ENCODE measurements at regions not wholly inside any gene's neighbourhood (a gene's known extent, or its start where the extent isn't known, plus 50 kb on each side); places are given as distances from the start of the nearest gene placed in this dataset.

DNA sequence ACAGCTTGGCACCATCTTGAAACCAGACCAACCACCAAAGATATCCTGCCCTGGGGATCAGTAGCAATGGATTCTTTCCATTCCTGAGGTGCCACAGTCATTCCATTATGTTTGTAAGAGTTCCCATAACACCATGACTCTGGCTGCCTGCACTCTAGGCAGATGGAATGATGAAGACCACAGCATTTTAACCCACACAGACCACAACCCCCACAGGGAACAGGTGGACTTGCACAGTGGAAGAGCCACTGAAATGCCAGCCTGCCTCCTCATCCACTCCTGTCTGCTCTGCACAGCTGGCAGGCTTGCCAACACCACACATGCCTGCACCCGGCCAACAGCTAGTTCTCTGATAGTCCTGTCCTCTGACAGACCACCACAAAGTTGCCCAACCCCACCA, 2362.2 kb upstream of the AGA start:
- no peak overlapping the region for H2BK15ac ChIP-seq (ENCODE audit: low read depth, poor library complexity, severe bottlenecking)
- H3K18ac ChIP-seq (ENCODE audit: low read depth in 1 of 2, low read length in 2 of 2), result peak overlapping the region; percentile 18 to 55
- 76% methylated on average over 1 of the region's 1 CpG for WGBS
- H3K79me1 ChIP-seq (replicated peaks; ENCODE audit: low read length, poor library complexity, severe bottlenecking), result no peaks in the 10 kb centered on the region
- H3K27me3 ChIP-seq (ENCODE audit: control insufficient read depth in 1 of 2, insufficient read depth in 1 of 2, low read length in 2 of 2), result no peaks in the 10 kb centered on the region
- no peak overlapping the region for H3K27ac ChIP-seq (ENCODE audit: low read length, poor library complexity, severe bottlenecking)
- H3K36me3 ChIP-seq (ENCODE audit: control insufficient read depth in 1 of 2, insufficient read depth in 2 of 2, low read depth in 1 of 2, low read length in 2 of 2), result no peaks in the 10 kb centered on the region
- H4K8ac ChIP-seq (ENCODE audit: low read length), result peak overlapping the region; percentile 36
- peaks cover 4% of the 10 kb centered on the region for H3K9me3 ChIP-seq (ENCODE audit: control insufficient read depth, low read length)
- H3K4me2 ChIP-seq (ENCODE audit: low read length, poor library complexity, severe bottlenecking), result no peak overlapping the region
- H3K4me1 ChIP-seq (ENCODE audit: control insufficient read depth, insufficient read depth, low read depth, low read length), result peaks cover 6% of the 10 kb centered on the region
- H3K14ac ChIP-seq (ENCODE audit: low read length in 2 of 2), result peak overlapping the region in 1 of 2 experiments; percentile 4
- no peak overlapping the region for H3K9ac ChIP-seq (ENCODE audit: low read length)
- H2BK120ac ChIP-seq (ENCODE audit: low read depth, low read length), result no peak overlapping the region
- H3K4ac ChIP-seq (ENCODE audit: low read depth in 1 of 2, low read length in 2 of 2), result no peak overlapping the region
- H3K4me3 ChIP-seq (ENCODE audit: insufficient read depth in 1 of 2, low read depth in 1 of 2, low read length in 2 of 2), result no peak overlapping the region
- H2BK5ac ChIP-seq (ENCODE audit: low read depth, low read length, poor library complexity, severe bottlenecking), result no peak overlapping the region
- no peak overlapping the region for H2BK12ac ChIP-seq (ENCODE audit: low read length in 2 of 2)
- H3K23ac ChIP-seq (ENCODE audit: low read length in 2 of 2), result no peak overlapping the region
- no peak overlapping the region for H4K91ac ChIP-seq (ENCODE audit: low read length)
- no peak overlapping the region for H2AK5ac ChIP-seq (ENCODE audit: low read length, severe bottlenecking)
- no peak for DNase-seq
- H2AFZ ChIP-seq (ENCODE audit: low read depth, low read length), result no peak overlapping the region

DNA sequence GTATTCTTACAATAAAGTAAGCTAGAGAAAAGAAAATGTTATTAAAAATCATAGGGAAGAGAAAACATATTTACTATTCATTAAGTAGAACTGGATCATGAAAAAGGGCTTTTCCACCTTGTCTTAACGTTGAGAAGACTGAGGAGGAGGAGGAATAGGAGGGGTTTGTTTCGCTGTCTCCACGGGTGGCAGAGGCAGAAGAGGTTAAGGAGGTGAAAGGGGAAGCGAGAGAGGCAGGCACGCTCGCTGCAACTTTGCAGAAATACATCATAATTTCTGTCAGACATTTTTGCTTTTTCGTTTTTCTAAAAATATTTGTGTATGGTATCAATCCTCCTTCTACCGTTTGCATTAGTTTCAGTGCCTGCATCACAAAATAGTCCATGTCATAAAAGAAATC, 2375.1 kb upstream of the AGA start:
- H3K27me3 ChIP-seq (ENCODE audit: control insufficient read depth in 1 of 2, insufficient read depth in 1 of 2, low read length in 2 of 2), result no peaks in the 10 kb centered on the region
- no peak overlapping the region for H3K9ac ChIP-seq (ENCODE audit: low read length)
- H3K18ac ChIP-seq (ENCODE audit: low read depth in 1 of 2, low read length in 2 of 2), result no peak overlapping the region
- H2BK120ac ChIP-seq (ENCODE audit: low read depth, low read length), result no peak overlapping the region
- no peaks in the 10 kb centered on the region for H3K36me3 ChIP-seq (ENCODE audit: control insufficient read depth in 1 of 2, insufficient read depth in 2 of 2, low read depth in 1 of 2, low read length in 2 of 2)
- WGBS, result 77% methylated on average over 5 of the region's 8 CpGs
- no peak overlapping the region for H2BK12ac ChIP-seq (ENCODE audit: low read length in 2 of 2)
- no peak overlapping the region for H2AFZ ChIP-seq (ENCODE audit: low read depth, low read length)
- H3K9me3 ChIP-seq (ENCODE audit: control insufficient read depth, low read length), result peaks cover 37% of the 10 kb centered on the region
- no peak overlapping the region for H2AK5ac ChIP-seq (ENCODE audit: low read length, severe bottlenecking)
- no peak for DNase-seq
- H3K14ac ChIP-seq (ENCODE audit: low read length in 2 of 2), result no peak overlapping the region
- no peak overlapping the region for H3K4me3 ChIP-seq (ENCODE audit: insufficient read depth in 1 of 2, low read depth in 1 of 2, low read length in 2 of 2)
- no peaks in the 10 kb centered on the region for H3K79me1 ChIP-seq (replicated peaks; ENCODE audit: low read length, poor library complexity, severe bottlenecking)
- H2BK5ac ChIP-seq (ENCODE audit: low read depth, low read length, poor library complexity, severe bottlenecking), result no peak overlapping the region
- no peaks in the 10 kb centered on the region for H3K4me1 ChIP-seq (ENCODE audit: control insufficient read depth, insufficient read depth, low read depth, low read length)
- H4K91ac ChIP-seq (ENCODE audit: low read length), result no peak overlapping the region
- no peak overlapping the region for H3K27ac ChIP-seq (ENCODE audit: low read length, poor library complexity, severe bottlenecking)
- H3K23ac ChIP-seq (ENCODE audit: low read length in 2 of 2), result no peak overlapping the region
- no peak overlapping the region for H4K8ac ChIP-seq (ENCODE audit: low read length)
- no peak overlapping the region for H3K4me2 ChIP-seq (ENCODE audit: low read length, poor library complexity, severe bottlenecking)
- H3K4ac ChIP-seq (ENCODE audit: low read depth in 1 of 2, low read length in 2 of 2), result no peak overlapping the region
- H2BK15ac ChIP-seq (ENCODE audit: low read depth, poor library complexity, severe bottlenecking), result no peak overlapping the region

DNA sequence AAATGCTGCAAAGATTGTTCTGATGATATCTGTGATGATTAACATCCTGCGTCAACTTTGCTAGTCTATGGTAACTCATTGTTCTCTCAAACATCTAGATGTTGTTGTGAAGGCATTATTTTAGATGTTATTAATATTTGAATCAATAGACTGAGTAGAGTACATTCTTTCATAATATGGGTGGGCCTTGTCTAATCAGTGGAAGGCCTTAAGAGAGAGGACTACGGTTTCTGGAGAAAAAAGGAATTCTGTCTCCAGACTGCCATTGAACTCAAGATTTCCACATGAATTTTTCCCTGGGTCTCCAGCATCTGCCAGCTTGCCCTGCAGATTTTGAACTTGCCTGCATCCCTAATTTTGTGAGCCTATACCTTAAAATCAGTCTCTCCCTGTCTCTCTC, 2381.1 kb upstream of the AGA start:
- H2BK5ac ChIP-seq (ENCODE audit: low read depth, low read length, poor library complexity, severe bottlenecking), result no peak overlapping the region
- no peak overlapping the region for H4K91ac ChIP-seq (ENCODE audit: low read length)
- 100% methylated on average over 1 of the region's 2 CpGs for WGBS

DNA sequence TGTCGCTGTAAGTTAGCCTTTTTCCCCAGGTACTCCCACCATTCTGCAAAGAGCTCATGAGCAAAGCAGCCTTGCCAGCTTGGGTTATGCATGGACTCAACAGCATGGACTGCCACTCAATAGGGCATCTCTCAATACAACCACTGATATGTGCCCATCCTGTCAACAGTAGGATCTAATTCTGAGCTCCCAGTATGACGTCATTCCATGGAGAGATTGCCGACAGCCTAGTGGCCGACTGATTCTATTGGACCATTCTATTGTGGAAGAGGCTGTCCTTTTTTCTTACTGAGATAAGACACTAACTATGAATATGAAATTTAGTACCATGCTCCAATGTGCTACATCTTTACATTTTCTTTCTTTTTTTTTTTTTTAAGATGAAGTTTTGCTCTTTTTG, 2389.0 kb upstream of the AGA start:
- H2BK120ac ChIP-seq (ENCODE audit: low read depth, low read length), result no peak overlapping the region
- H3K23ac ChIP-seq (ENCODE audit: low read length in 2 of 2), result no peak overlapping the region
- H4K91ac ChIP-seq (ENCODE audit: low read length), result no peak overlapping the region
- no peak overlapping the region for H4K8ac ChIP-seq (ENCODE audit: low read length)
- peaks cover 15% of the 10 kb centered on the region for H3K9me3 ChIP-seq (ENCODE audit: control insufficient read depth, low read length)
- H2AK5ac ChIP-seq (ENCODE audit: low read length, severe bottlenecking), result no peak overlapping the region
- H3K4me2 ChIP-seq (ENCODE audit: low read length, poor library complexity, severe bottlenecking), result no peak overlapping the region
- no peak overlapping the region for H3K4me3 ChIP-seq (ENCODE audit: insufficient read depth in 1 of 2, low read depth in 1 of 2, low read length in 2 of 2)
- H3K4ac ChIP-seq (ENCODE audit: low read depth in 1 of 2, low read length in 2 of 2), result no peak overlapping the region
- H2BK12ac ChIP-seq (ENCODE audit: low read length in 2 of 2), result no peak overlapping the region
- no peak overlapping the region for H3K9ac ChIP-seq (ENCODE audit: low read length)
- H3K27ac ChIP-seq (ENCODE audit: low read length, poor library complexity, severe bottlenecking), result no peak overlapping the region
- H3K36me3 ChIP-seq (ENCODE audit: control insufficient read depth in 1 of 2, insufficient read depth in 2 of 2, low read depth in 1 of 2, low read length in 2 of 2), result no peaks in the 10 kb centered on the region
- no peak overlapping the region for H3K14ac ChIP-seq (ENCODE audit: low read length in 2 of 2)
- DNase-seq, result no peak
- no peak overlapping the region for H2BK15ac ChIP-seq (ENCODE audit: low read depth, poor library complexity, severe bottlenecking)
- no peaks in the 10 kb centered on the region for H3K27me3 ChIP-seq (ENCODE audit: control insufficient read depth in 1 of 2, insufficient read depth in 1 of 2, low read length in 2 of 2)
- H2AFZ ChIP-seq (ENCODE audit: low read depth, low read length), result no peak overlapping the region
- no peak overlapping the region for H3K18ac ChIP-seq (ENCODE audit: low read depth in 1 of 2, low read length in 2 of 2)
- no peak overlapping the region for H2BK5ac ChIP-seq (ENCODE audit: low read depth, low read length, poor library complexity, severe bottlenecking)
- 91% methylated on average over 3 of the region's 4 CpGs for WGBS
- no peaks in the 10 kb centered on the region for H3K79me1 ChIP-seq (replicated peaks; ENCODE audit: low read length, poor library complexity, severe bottlenecking)
- H3K4me1 ChIP-seq (ENCODE audit: control insufficient read depth, insufficient read depth, low read depth, low read length), result no peaks in the 10 kb centered on the region

More for the DNA sequence above, 2381.1 kb upstream of the AGA start:
- Histone ChIP-seq H2BK15ac (ENCODE audit: low read depth, poor library complexity, severe bottlenecking) (no peak overlapping the region), H2AK5ac (ENCODE audit: low read length, severe bottlenecking) (no peak overlapping the region), H3K18ac (ENCODE audit: low read depth in 1 of 2, low read length in 2 of 2) (no peak overlapping the region), H3K9me3 (ENCODE audit: control insufficient read depth, low read length) (peaks cover 47% of the 10 kb centered on the region), H3K4ac (ENCODE audit: low read depth in 1 of 2, low read length in 2 of 2) (no peak overlapping the region), H3K36me3 (ENCODE audit: control insufficient read depth in 1 of 2, insufficient read depth in 2 of 2, low read depth in 1 of 2, low read length in 2 of 2) (no peaks in the 10 kb centered on the region), H2AFZ (ENCODE audit: low read depth, low read length) (no peak overlapping the region), H3K4me1 (ENCODE audit: control insufficient read depth, insufficient read depth, low read depth, low read length) (no peaks in the 10 kb centered on the region), H2BK120ac (ENCODE audit: low read depth, low read length) (no peak overlapping the region), H3K23ac (ENCODE audit: low read length in 2 of 2) (no peak overlapping the region), H3K4me3 (ENCODE audit: insufficient read depth in 1 of 2, low read depth in 1 of 2, low read length in 2 of 2) (no peak overlapping the region), H3K27me3 (ENCODE audit: control insufficient read depth in 1 of 2, insufficient read depth in 1 of 2, low read length in 2 of 2) (no peaks in the 10 kb centered on the region), H3K79me1 (replicated peaks; ENCODE audit: low read length, poor library complexity, severe bottlenecking) (no peaks in the 10 kb centered on the region), H4K8ac (ENCODE audit: low read length) (no peak overlapping the region), H3K9ac (ENCODE audit: low read length) (no peak overlapping the region), H2BK12ac (ENCODE audit: low read length in 2 of 2) (no peak overlapping the region), H3K27ac (ENCODE audit: low read length, poor library complexity, severe bottlenecking) (no peak overlapping the region), H3K14ac (ENCODE audit: low read length in 2 of 2) (no peak overlapping the region), H3K4me2 (ENCODE audit: low read length, poor library complexity, severe bottlenecking) (no peak overlapping the region)
- DNase-seq, result no peak

Measured in mesenchymal stem cell (in vitro differentiated cells and primary cell).